Neural progenitor cell (in vitro differentiated cells): ENCODE measurements at regions not wholly inside any gene's neighbourhood (a gene's known extent, or its start where the extent isn't known, plus 50 kb on each side); places are given as distances from the start of the nearest gene placed in this dataset.
"Not testable (repeated sequence)": the region's sequence is repeated elsewhere in the genome, so short reads cannot be mapped to it uniquely, and the experiment has no call there.

ENCODE experiments used
- DNase-seq: peaks from one replicate; pipeline ENCODE4 v3.0.0-alpha.2; 2016; ENCODE audit warnings: low spot score
- H2AFZ ChIP-seq: fragments of 200-600 bp; sonication (generic); replicated peaks from 2 replicates; pipeline ENCODE4 v1.6.1; 2016; ENCODE audit warnings: antibody characterized with exemption
- H3F3A ChIP-seq: fragments of 200-600 bp; sonication (generic); 2 replicates; pipeline ENCODE4 v1.6.1; 2016; ENCODE audit warnings: antibody characterized with exemption, low read depth
- H3K27ac ChIP-seq: fragments of 200-600 bp; sonication (generic); 2 replicates; pipeline ENCODE4 v1.5.1; 2016; ENCODE audit warnings: mild to moderate bottlenecking
- H3K27me3 ChIP-seq: fragments of 200-600 bp; sonication (generic); 2 replicates; pipeline ENCODE4 v1.6.1; 2016; ENCODE audit warnings: mild to moderate bottlenecking, moderate library complexity
- H3K36me3 ChIP-seq: fragments of 200-600 bp; sonication (generic); 2 replicates; pipeline ENCODE4 v1.5.1; 2016
- H3K4me1 ChIP-seq: fragments of 200-600 bp; sonication (generic); 2 replicates; pipeline ENCODE4 v1.6.1; 2016; ENCODE audit warnings: mixed run types
- H3K4me2 ChIP-seq: fragments of 200-600 bp; sonication (generic); 2 replicates; pipeline ENCODE4 v1.6.1; 2016
- H3K4me3 ChIP-seq: fragments of 200-600 bp; sonication (generic); 2 replicates; pipeline ENCODE4 v1.5.1; 2016
- H3K79me2 ChIP-seq: fragments of 200-600 bp; sonication (generic); 2 replicates; pipeline ENCODE4 v1.6.1; 2016; ENCODE audit warnings: low read depth
- H3K9ac ChIP-seq: fragments of 200-600 bp; sonication (generic); 2 replicates; pipeline ENCODE4 v1.6.1; 2016
- H3K9me3 ChIP-seq: fragments of 200-600 bp; sonication (generic); 2 replicates; pipeline ENCODE4 v1.5.1; 2016; ENCODE audit warnings: low read depth
- H4K20me1 ChIP-seq: fragments of 200-600 bp; sonication (generic); 2 replicates; pipeline ENCODE4 v1.6.1; 2016; ENCODE audit warnings: low read depth
- H3K27ac Mint-ChIP-seq: 3 replicates; pipeline ENCODE4 v1.8.0; 2021; ENCODE audit warnings: mixed read lengths
- H3K27me3 Mint-ChIP-seq: 2 replicates; pipeline ENCODE4 v1.8.0; 2022; ENCODE audit warnings: low read depth, mild to moderate bottlenecking, inconsistent platforms, moderate library complexity, mixed read lengths; ENCODE audit not compliant: insufficient read depth
- H3K36me3 Mint-ChIP-seq: 3 replicates; pipeline ENCODE4 v1.8.0; 2021; ENCODE audit warnings: mixed read lengths
- H3K4me1 Mint-ChIP-seq: 3 replicates; pipeline ENCODE4 v1.8.0; 2021; ENCODE audit warnings: mixed read lengths
- H3K4me3 Mint-ChIP-seq: 3 replicates; pipeline ENCODE4 v1.8.0; 2021; ENCODE audit warnings: mild to moderate bottlenecking, moderate library complexity, mixed read lengths
- H3K9me3 Mint-ChIP-seq: 3 replicates; pipeline ENCODE4 v1.8.0; 2020; ENCODE audit warnings: mixed read lengths
- CTCF ChIP-seq: fragments of 200-600 bp; sonication (generic); IDR thresholded peaks from 2 replicates; pipeline ENCODE4 v1.5.1; 2017; ENCODE audit warnings: antibody characterized with exemption, mild to moderate bottlenecking
- EZH2 ChIP-seq: fragments of 200-600 bp; sonication (generic); IDR thresholded peaks from 2 replicates; pipeline ENCODE4 v1.6.1; 2017; ENCODE audit warnings: antibody characterized with exemption, mild to moderate bottlenecking, moderate library complexity
- EZH2phosphoT487 ChIP-seq: fragments of 200-600 bp; sonication (generic); IDR thresholded peaks from 2 replicates; pipeline ENCODE4 v1.6.1; 2017; ENCODE audit warnings: antibody characterized with exemption

DNA sequence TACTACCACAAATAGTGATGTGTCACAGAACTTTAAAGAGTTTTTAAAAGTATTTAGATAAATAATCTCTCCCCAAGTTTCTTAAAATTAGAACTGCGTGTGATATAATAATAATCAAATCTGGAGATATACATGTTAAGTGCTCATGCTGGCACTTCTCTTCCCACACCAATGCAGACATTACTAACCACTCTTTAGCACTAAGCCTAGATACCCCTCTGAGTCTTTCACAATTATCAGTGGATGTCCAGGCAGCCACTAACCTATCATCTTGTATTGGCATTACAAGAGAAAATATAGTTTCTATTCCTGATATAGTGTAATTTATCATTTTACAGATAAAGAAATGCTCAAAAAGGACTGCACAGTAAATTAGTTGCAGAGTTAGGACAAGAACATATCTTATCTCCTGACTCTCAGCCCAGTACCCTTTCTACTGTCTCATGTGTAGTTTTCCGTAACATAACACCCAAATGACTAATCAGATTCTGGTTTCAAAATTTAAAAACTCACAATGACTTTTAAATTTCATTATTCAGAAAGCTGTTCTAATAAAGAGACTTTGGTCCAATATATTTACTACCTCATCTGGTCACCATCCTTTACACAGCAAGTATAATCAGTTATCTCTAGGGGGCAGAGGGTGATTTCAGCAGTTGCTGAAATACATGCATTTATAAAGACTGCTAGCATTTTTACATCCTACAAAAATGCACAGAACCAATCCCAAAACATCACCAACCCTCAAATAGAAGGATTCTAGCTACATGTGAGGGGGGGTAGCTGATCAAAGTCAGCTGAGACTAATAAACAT lies 215.5 kb upstream of the MCHR2 start:
- Histone ChIP-seq H3K27ac (no peak overlapping the region), H3K27me3 (no peaks in the 10 kb centered on the region), H3K9ac (no peak overlapping the region), H3F3A (peaks cover 15% of the 10 kb centered on the region), H3K36me3 (no peaks in the 10 kb centered on the region), H4K20me1 (peaks cover 4% of the 10 kb centered on the region), H3K4me3 (no peak overlapping the region), H3K9me3 (no peaks in the 10 kb centered on the region), H3K79me2 (no peaks in the 10 kb centered on the region), H2AFZ (no peak overlapping the region), H3K4me1 (peaks cover 31% of the 10 kb centered on the region), H3K4me2 (peak overlapping the region; percentile 51)
- H3K36me3 Mint-ChIP-seq: no peaks in the 10 kb centered on the region
- H3K27ac Mint-ChIP-seq: no peak overlapping the region
- peaks cover 26% of the 10 kb centered on the region for H3K4me1 Mint-ChIP-seq
- no peak overlapping the region for H3K4me3 Mint-ChIP-seq
- TF ChIP-seq CTCF (no peak), EZH2 (no peak)
- DNase-seq: no peak
- H3K9me3 Mint-ChIP-seq: peaks cover 3% of the 10 kb centered on the region
- peaks cover 20% of the 10 kb centered on the region for H3K27me3 Mint-ChIP-seq

DNA sequence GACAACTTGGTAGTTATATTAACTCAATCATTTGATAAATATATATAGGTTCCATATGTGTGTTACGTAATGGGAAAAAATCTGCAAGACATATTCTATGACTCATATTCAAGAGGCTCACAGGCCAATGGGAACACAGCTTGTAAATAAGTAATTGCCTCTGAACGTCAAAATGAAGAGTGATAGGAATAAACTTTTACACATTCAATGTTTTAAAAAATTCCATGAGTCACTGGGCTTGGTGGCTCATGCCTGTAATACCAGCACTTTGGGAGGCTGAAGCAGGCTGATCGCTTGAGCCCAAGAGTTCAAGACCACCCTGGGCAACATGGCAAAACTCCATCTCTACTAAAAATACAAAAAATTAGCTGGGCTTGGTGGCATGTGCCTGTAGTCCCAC lies 209.4 kb upstream of the MCHR2 start:
- H4K20me1 ChIP-seq: no peaks in the 10 kb centered on the region
- no peaks in the 10 kb centered on the region for H3K27me3 ChIP-seq
- Mint-ChIP-seq H3K9me3 (peaks cover 10% of the 10 kb centered on the region), H3K4me3 (no peak overlapping the region), H3K27me3 (peaks cover 8% of the 10 kb centered on the region), H3K4me1 (no peaks in the 10 kb centered on the region), H3K36me3 (no peaks in the 10 kb centered on the region), H3K27ac (no peak overlapping the region)
- TF ChIP-seq EZH2phosphoT487: no peak
- no peak for TF ChIP-seq CTCF
- TF ChIP-seq EZH2: no peak
- no peak overlapping the region for H3K4me3 ChIP-seq
- no peaks in the 10 kb centered on the region for H3K79me2 ChIP-seq
- H3K4me1 ChIP-seq: no peaks in the 10 kb centered on the region
- no peak overlapping the region for H2AFZ ChIP-seq
- H3K4me2 ChIP-seq: no peak overlapping the region
- H3F3A ChIP-seq: no peaks in the 10 kb centered on the region
- no peaks in the 10 kb centered on the region for H3K36me3 ChIP-seq
- DNase-seq: no peak
- no peaks in the 10 kb centered on the region for H3K9me3 ChIP-seq
- H3K9ac ChIP-seq: no peak overlapping the region
- no peak overlapping the region for H3K27ac ChIP-seq

DNA sequence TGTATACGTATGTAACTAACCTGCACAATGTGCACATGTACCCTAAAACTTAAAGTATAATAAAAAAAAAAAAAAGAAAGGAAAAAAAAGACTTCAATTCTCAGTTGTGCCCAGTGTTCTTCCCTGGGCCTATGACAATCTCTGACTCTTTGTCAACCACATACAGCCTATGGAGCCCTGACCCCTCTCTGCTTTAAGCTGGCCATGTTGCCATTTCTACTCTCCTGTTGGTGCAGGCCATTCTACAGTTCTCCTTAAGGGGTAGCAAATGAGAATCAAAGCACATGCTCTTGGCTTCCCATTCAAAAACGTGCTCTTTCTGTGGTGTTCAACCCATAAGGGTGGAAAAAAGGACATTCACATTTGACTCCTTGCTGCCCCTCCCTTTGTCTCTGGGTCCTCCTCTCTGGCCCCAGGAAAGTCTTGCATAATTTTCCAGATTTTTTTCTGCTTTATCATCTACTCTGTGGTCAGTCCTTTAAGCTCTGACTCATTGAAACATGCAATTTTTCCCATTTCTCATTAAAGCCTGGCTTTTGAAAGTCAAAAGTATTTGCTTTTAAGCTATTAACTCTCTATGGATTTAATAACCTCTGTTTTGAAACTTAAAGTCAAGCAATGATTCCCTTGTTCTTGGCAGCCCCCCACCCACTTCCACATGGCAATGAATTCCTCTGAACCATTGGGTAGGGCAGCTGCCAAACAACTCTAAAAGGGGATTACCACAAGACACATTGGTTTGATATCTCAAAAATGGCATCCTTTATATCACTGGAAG lies 208.6 kb upstream of the MCHR2 start:
- no peaks in the 10 kb centered on the region for H4K20me1 ChIP-seq
- TF ChIP-seq EZH2 (no peak), CTCF (no peak), EZH2phosphoT487 (no peak)

DNA sequence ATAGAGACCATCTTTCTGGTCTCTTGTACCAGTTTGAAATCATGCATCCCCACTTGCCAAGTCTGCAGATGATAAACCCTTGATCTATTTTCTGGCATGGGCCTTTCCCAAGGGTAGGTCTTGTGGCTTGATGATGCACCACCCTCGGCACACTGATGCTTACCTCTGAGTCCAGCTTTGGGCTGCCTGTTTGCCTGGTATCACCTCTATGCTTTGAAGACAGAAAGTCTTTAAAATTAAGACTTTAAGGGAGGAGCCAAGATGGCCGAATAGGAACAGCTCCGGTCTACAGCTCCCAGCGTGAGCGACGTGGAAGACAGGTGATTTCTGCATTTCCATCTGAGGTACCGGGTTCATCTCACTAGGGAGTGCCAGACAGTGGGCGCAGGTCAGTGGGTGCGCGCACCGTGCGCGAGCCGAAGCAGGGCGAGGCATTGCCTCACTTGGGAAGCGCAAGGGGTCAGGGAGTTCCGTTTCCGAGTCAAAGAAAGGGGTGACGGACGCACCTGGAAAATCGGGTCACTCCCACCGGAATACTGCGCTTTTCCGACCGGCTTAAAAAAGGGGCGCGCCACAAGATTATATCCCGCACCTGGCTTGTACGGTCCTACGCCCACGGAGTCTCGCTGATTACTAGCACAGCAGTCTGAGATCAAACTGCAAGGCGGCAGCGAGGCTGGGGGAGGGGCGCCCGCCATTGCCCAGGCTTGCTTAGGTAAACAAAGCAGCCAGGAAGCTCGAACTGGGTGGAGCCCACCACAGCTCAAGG lies 202.4 kb upstream of the MCHR2 start:
- not testable (repeated sequence) for DNase-seq, H3K27ac Mint-ChIP-seq

More for the DNA sequence above, 208.6 kb upstream of the MCHR2 start:
- DNase-seq: no peak
- Mint-ChIP-seq H3K9me3 (peaks cover 10% of the 10 kb centered on the region), H3K27me3 (peaks cover 8% of the 10 kb centered on the region), H3K36me3 (no peaks in the 10 kb centered on the region), H3K4me3 (no peak overlapping the region), H3K4me1 (no peaks in the 10 kb centered on the region), H3K27ac (no peak overlapping the region)
- H3K4me3 ChIP-seq: no peak overlapping the region
- H3F3A ChIP-seq: no peaks in the 10 kb centered on the region
- H3K9ac ChIP-seq: no peak overlapping the region
- no peak overlapping the region for H3K4me2 ChIP-seq
- H3K9me3 ChIP-seq: no peaks in the 10 kb centered on the region
- no peaks in the 10 kb centered on the region for H3K4me1 ChIP-seq
- no peak overlapping the region for H3K27ac ChIP-seq
- H3K27me3 ChIP-seq: no peaks in the 10 kb centered on the region
- no peaks in the 10 kb centered on the region for H3K36me3 ChIP-seq
- H2AFZ ChIP-seq: no peak overlapping the region
- H3K79me2 ChIP-seq: no peaks in the 10 kb centered on the region

GRCh38 chr6:100195244-100195643 lies 201.2 kb upstream of the MCHR2 start:
- not testable (repeated sequence) for DNase-seq, H3K79me2 ChIP-seq, H3K4me3 Mint-ChIP-seq, H3K9ac ChIP-seq, H3K27ac Mint-ChIP-seq, H3K27me3 Mint-ChIP-seq, H3K9me3 ChIP-seq, H3K4me1 ChIP-seq, H3F3A ChIP-seq, H2AFZ ChIP-seq, H3K4me3 ChIP-seq, H3K27ac ChIP-seq, H3K9me3 Mint-ChIP-seq, H3K36me3 ChIP-seq, H3K4me2 ChIP-seq, H3K27me3 ChIP-seq, H3K4me1 Mint-ChIP-seq, H3K36me3 Mint-ChIP-seq, H4K20me1 ChIP-seq

More for the DNA sequence above, 202.4 kb upstream of the MCHR2 start:
- H3K4me1 ChIP-seq, H3K36me3 Mint-ChIP-seq, H3K4me1 Mint-ChIP-seq, H3K27ac ChIP-seq, H2AFZ ChIP-seq, H3K4me3 ChIP-seq, H3K27me3 ChIP-seq, H3K4me3 Mint-ChIP-seq, H3F3A ChIP-seq, H3K36me3 ChIP-seq, H4K20me1 ChIP-seq, H3K9me3 ChIP-seq, H3K4me2 ChIP-seq, H3K9ac ChIP-seq, H3K79me2 ChIP-seq, H3K9me3 Mint-ChIP-seq, H3K27me3 Mint-ChIP-seq: not testable (repeated sequence)
